ENCODE measurements at regions not wholly inside any gene's neighbourhood (a gene's known extent, or its start where the extent isn't known, plus 50 kb on each side); places are given as distances from the start of the nearest gene placed in this dataset.

GRCh38 chr6:144729502-144729901, 444.4 kb downstream of the UTRN start:
- Mint-ChIP-seq H3K27ac (no peak overlapping the region), H3K27me3 (no peaks in the 10 kb centered on the region), H3K36me3 (ENCODE audit: low read depth) (peaks cover 49% of the 10 kb centered on the region), H3K9me3 (no peaks in the 10 kb centered on the region), H3K4me1 (peaks cover 12% of the 10 kb centered on the region), H3K4me3 (no peak overlapping the region)
- ChIA-PET CTCF (no interaction called here), POLR2A (no interaction called here)
- no peak for DNase-seq

- CTCF ChIA-PET, result no interaction called here
- no peak overlapping the region for H3K27ac Mint-ChIP-seq
- POLR2A ChIA-PET, result no interaction called here
- peaks cover 51% of the 10 kb centered on the region for H3K36me3 Mint-ChIP-seq (ENCODE audit: low read depth)
- H3K4me3 Mint-ChIP-seq, result no peak overlapping the region
- H3K27me3 Mint-ChIP-seq, result no peaks in the 10 kb centered on the region
- peaks cover 12% of the 10 kb centered on the region for H3K4me1 Mint-ChIP-seq
- no peaks in the 10 kb centered on the region for H3K9me3 Mint-ChIP-seq
- no peak for DNase-seq
Observed at GRCh38 chr6:144730088-144730645, 445.0 kb downstream of the UTRN start.

- POLR2A ChIA-PET, result no interaction called here
- Mint-ChIP-seq H3K4me3 (no peak overlapping the region), H3K4me1 (peaks cover 12% of the 10 kb centered on the region), H3K27ac (no peak overlapping the region), H3K27me3 (no peaks in the 10 kb centered on the region), H3K36me3 (ENCODE audit: low read depth) (peaks cover 56% of the 10 kb centered on the region), H3K9me3 (no peaks in the 10 kb centered on the region)
- CTCF ChIA-PET, result no interaction called here
- no peak for DNase-seq
Observed at GRCh38 chr6:144731229-144731628, 446.1 kb downstream of the UTRN start.

DNA sequence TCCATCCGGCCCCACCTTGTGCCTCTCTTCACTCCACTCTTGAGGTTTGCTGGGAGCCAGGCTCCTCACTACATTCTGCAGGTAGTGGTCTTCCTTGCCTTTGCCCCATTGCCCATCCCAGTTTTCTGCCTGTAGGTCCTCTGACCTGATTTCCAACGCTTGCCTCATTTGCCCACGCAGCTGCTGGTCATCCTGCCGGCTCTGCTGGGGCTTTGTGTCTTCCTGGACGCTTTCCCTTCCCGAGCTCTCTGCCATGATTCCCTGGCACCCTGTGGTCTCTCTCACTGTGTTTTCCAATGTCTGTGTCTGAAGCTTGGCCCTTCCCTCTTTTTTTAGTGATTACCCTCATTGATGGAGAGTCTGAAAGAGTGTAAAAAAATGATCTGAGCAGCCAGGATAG, 451.6 kb downstream of the UTRN start:
- no peaks in the 10 kb centered on the region for H3K27me3 Mint-ChIP-seq

GRCh38 chr6:144737998-144738397, 452.9 kb downstream of the UTRN start:
- POLR2A ChIA-PET, result interaction anchor here (1.3 kb wide), 1 partner anchor 16 kb away, joined by 3 read pairs; no protein-coding TSS in a partner anchor
- Mint-ChIP-seq H3K27me3 (no peaks in the 10 kb centered on the region), H3K9me3 (no peaks in the 10 kb centered on the region), H3K36me3 (ENCODE audit: low read depth) (peaks cover 42% of the 10 kb centered on the region), H3K4me1 (no peaks in the 10 kb centered on the region), H3K27ac (no peak overlapping the region), H3K4me3 (no peak overlapping the region)
- CTCF ChIA-PET, result no interaction called here
- DNase-seq, result no peak

More for the DNA sequence above, 451.6 kb downstream of the UTRN start:
- Mint-ChIP-seq H3K4me3 (no peak overlapping the region), H3K27ac (no peak overlapping the region), H3K9me3 (no peaks in the 10 kb centered on the region), H3K36me3 (ENCODE audit: low read depth) (peaks cover 49% of the 10 kb centered on the region), H3K4me1 (no peaks in the 10 kb centered on the region)
- ChIA-PET POLR2A (no interaction called here), CTCF (no interaction called here)
- DNase-seq, result no peak

DNA sequence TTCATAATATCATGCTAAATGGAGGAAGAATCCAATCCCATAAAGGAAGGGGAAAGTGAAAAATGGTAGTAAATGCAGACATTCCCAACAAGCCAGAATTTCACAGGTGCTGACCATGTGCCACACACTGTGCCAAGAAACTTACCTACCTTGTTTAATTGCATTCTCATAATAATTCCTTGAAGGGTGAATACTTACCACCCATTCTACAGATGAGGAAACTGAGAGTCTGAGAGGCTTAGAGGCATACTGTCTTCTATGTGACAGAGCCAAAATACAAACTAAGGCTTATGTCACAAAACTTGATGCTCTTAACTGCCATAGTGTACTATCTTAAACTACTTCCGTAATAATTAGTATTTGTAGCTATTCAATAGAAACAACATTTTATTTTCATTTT, 454.7 kb downstream of the UTRN start:
- H3K4me1 Mint-ChIP-seq, result no peaks in the 10 kb centered on the region
- POLR2A ChIA-PET, result no interaction called here
- H3K9me3 Mint-ChIP-seq, result no peaks in the 10 kb centered on the region
- DNase-seq, result no peak
- CTCF ChIA-PET, result no interaction called here
- H3K4me3 Mint-ChIP-seq, result no peak overlapping the region
- no peak overlapping the region for H3K27ac Mint-ChIP-seq
- H3K36me3 Mint-ChIP-seq (ENCODE audit: low read depth), result peaks cover 25% of the 10 kb centered on the region
- no peaks in the 10 kb centered on the region for H3K27me3 Mint-ChIP-seq

DNA sequence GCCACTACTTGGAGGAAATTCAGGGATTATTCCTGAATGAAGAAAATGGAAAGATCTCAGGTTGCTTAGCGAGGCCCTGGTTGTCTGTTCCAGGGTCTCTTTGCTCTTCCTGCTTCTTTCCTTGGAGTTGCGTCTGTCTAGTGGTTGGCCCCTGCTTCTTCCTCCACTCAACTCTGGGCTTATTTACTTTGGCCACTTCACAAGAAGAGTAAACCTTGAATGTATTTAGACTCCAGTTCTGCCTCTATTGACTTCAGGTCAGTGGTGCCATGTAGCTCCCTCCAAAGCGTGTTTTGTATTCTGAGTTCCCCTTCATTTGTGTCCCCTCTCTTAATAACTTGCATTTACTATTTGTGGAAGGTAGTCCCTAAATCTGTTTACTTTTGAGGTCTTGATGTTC, 456.5 kb downstream of the UTRN start:
- DNase-seq, result no peak
- no peaks in the 10 kb centered on the region for H3K4me1 Mint-ChIP-seq
- no peak overlapping the region for H3K4me3 Mint-ChIP-seq
- CTCF ChIA-PET, result no interaction called here
- no peaks in the 10 kb centered on the region for H3K9me3 Mint-ChIP-seq
- POLR2A ChIA-PET, result no interaction called here
- peaks cover 16% of the 10 kb centered on the region for H3K36me3 Mint-ChIP-seq (ENCODE audit: low read depth)
- H3K27ac Mint-ChIP-seq, result no peak overlapping the region
- H3K27me3 Mint-ChIP-seq, result no peaks in the 10 kb centered on the region

DNA sequence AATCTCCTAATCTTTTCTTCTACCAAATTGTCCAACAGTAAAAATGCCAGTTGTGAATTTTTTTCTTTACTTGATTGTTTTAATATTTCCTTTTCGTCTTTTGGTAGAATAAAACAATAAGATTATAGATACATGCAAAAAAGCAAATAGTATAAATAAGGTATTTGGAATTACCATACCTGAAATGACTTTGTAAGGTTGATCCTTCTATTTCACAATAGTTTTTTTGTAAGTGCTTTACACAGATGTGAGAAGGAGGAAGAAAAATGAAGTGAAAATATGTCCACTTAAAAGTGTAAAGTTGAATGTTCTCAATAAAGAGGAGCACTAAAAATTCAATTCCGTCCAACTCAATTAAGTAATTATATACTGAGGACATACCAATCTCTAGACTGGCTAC, 457.6 kb downstream of the UTRN start:
- H3K27ac Mint-ChIP-seq, result no peak overlapping the region
- no peak overlapping the region for H3K4me3 Mint-ChIP-seq
- H3K4me1 Mint-ChIP-seq, result peaks cover 5% of the 10 kb centered on the region
- POLR2A ChIA-PET, result no interaction called here
- CTCF ChIA-PET, result no interaction called here
- DNase-seq, result no peak
- H3K27me3 Mint-ChIP-seq, result no peaks in the 10 kb centered on the region
- peaks cover 9% of the 10 kb centered on the region for H3K36me3 Mint-ChIP-seq (ENCODE audit: low read depth)
- no peaks in the 10 kb centered on the region for H3K9me3 Mint-ChIP-seq

- POLR2A ChIA-PET, result no interaction called here
- no peaks in the 10 kb centered on the region for H3K9me3 Mint-ChIP-seq
Observed at GRCh38 chr6:144744720-144745119, 459.6 kb downstream of the UTRN start.

DNA sequence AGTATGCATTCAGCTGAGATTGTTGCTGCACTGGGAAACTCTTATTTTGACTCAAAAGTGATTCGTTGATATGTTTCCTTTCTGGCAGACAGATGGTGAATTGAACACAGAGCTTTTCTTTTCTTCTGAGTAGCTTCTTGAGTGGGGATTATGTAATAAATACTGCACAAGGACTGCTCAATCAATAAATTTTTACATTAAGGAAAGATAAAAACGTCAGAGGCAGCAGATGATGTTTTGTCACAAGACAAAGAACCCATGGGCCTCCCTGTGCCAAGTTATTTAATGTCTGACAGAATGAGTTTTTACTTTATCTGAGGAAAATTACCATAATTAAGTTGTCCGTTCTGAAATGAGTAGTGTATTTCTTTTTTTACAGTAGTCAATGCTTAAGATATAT, 460.3 kb downstream of the UTRN start:
- peaks cover 5% of the 10 kb centered on the region for H3K4me1 Mint-ChIP-seq
- peaks cover 8% of the 10 kb centered on the region for H3K36me3 Mint-ChIP-seq (ENCODE audit: low read depth)
- no peak overlapping the region for H3K27ac Mint-ChIP-seq
- no peak for DNase-seq
- ChIA-PET POLR2A (no interaction called here), CTCF (no interaction called here)
- no peak overlapping the region for H3K4me3 Mint-ChIP-seq
- no peaks in the 10 kb centered on the region for H3K27me3 Mint-ChIP-seq
- H3K9me3 Mint-ChIP-seq, result no peaks in the 10 kb centered on the region

More at GRCh38 chr6:144744720-144745119, 459.6 kb downstream of the UTRN start:
- no peaks in the 10 kb centered on the region for H3K27me3 Mint-ChIP-seq
- no peak overlapping the region for H3K4me3 Mint-ChIP-seq
- no peak overlapping the region for H3K27ac Mint-ChIP-seq
- peaks cover 5% of the 10 kb centered on the region for H3K4me1 Mint-ChIP-seq
- CTCF ChIA-PET, result interaction anchor here (1.1 kb wide), 1 partner anchor 161 kb away, joined by 3 read pairs; no protein-coding TSS in a partner anchor
- no peak for DNase-seq
- peaks cover 5% of the 10 kb centered on the region for H3K36me3 Mint-ChIP-seq (ENCODE audit: low read depth)

DNA sequence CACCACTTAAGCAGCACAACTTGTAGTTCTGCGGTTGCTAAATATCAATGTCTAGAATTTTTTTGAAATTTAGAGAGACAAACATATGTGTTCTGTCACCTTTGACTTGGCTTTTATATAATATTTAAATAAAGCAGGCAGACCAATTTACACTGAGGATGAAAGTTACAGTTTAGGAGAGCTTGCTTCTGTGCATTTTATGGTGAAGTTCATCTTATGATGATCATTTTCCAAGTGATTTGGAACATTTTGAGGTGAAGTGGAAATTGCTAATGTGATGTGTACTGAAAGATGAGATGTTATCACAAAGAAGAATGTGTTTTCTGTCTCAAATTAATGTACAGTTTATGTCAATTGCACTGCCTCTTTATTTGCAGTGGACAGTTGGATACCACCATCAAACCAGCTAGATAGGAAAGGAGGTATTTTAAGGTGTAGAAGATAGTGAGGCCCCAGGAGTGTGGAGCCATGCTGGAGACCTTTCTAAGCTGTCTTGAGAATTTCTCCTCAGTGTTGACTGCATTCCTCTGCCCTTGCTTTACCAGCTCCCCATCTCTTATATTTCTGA, 461.9 kb downstream of the UTRN start:
- no peaks in the 10 kb centered on the region for H3K9me3 Mint-ChIP-seq
- H3K27ac Mint-ChIP-seq, result no peak overlapping the region
- no peak for DNase-seq

GRCh38 chr6:144749263-144749662, 464.1 kb downstream of the UTRN start:
- CTCF ChIA-PET, result no interaction called here
- H3K27me3 Mint-ChIP-seq, result no peaks in the 10 kb centered on the region

More for the DNA sequence above, 461.9 kb downstream of the UTRN start:
- Mint-ChIP-seq H3K4me1 (peaks cover 5% of the 10 kb centered on the region), H3K4me3 (no peak overlapping the region), H3K27me3 (no peaks in the 10 kb centered on the region), H3K36me3 (ENCODE audit: low read depth) (peaks cover 16% of the 10 kb centered on the region)
- ChIA-PET POLR2A (interaction anchor here (0.8 kb wide), 1 partner anchor 8 kb away, joined by 3 read pairs; no protein-coding TSS in a partner anchor), CTCF (no interaction called here)

DNA sequence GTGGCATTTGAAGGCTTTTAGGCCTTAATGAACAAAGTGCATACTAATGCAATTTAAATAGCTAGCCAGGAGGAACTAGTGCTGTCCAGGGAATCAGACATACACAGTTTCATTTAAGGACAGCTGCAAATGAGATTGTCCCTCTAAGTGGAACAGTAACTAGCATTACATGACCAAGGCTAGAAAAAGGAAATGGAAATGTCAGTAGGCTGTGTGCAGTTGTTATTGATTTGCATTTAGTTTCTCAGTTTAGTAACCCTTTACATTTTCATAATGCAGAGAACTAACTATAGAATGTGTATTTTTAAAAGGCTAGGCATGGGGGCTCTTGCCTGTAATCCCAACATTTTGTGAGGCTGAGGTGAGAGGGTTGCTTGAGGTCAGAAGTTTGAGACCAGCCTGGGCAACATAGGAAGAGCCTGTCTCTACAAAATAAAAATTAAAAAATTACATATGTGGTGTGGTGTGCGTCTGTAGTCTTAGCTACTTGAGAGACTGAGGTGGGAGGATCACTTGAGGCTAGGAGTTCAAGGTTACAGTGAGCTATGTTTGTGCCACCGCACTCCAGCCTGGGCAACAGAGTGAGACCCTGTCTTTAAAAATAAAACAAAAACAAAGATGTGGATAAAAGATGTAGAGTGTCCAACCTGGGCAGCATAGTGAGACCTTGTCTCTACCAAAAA, 468.0 kb downstream of the UTRN start:
- Mint-ChIP-seq H3K4me1 (no peaks in the 10 kb centered on the region), H3K36me3 (ENCODE audit: low read depth) (peaks cover 40% of the 10 kb centered on the region), H3K27ac (no peak overlapping the region), H3K9me3 (no peaks in the 10 kb centered on the region), H3K27me3 (no peaks in the 10 kb centered on the region), H3K4me3 (no peak overlapping the region)
- ChIA-PET POLR2A (no interaction called here), CTCF (no interaction called here)
- no peak for DNase-seq

More at GRCh38 chr6:144749263-144749662, 464.1 kb downstream of the UTRN start:
- Mint-ChIP-seq H3K4me3 (no peak overlapping the region), H3K4me1 (peaks cover 5% of the 10 kb centered on the region), H3K9me3 (no peaks in the 10 kb centered on the region), H3K27ac (no peak overlapping the region), H3K36me3 (ENCODE audit: low read depth) (peaks cover 26% of the 10 kb centered on the region)
- POLR2A ChIA-PET, result no interaction called here
- no peak for DNase-seq

DNA sequence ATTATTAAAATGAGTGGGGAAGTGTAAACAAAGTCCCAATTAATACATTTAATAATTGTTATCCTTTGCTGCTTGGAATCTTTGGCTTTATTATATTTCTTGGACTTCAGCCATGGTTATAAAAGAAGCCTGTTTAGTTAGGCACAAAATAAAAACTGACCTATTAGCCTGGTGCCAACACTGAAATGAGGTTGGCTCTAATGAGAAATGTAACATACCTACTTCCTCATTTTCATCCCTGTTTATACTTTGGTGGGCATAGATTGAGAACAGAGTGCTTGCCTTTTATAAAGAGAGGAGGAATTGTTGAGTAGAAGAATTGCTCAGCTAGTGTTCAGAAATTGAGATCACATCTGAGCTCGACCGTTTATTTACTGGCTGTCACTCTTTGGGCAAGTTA, 471.3 kb downstream of the UTRN start:
- Mint-ChIP-seq H3K9me3 (no peaks in the 10 kb centered on the region), H3K4me3 (no peak overlapping the region), H3K4me1 (no peaks in the 10 kb centered on the region), H3K27ac (no peak overlapping the region), H3K36me3 (ENCODE audit: low read depth) (peaks cover 28% of the 10 kb centered on the region), H3K27me3 (no peaks in the 10 kb centered on the region)
- no peak for DNase-seq
- ChIA-PET CTCF (no interaction called here), POLR2A (interaction anchor here (1.2 kb wide), 1 partner anchor 34 kb away, joined by 3 read pairs; no protein-coding TSS in a partner anchor)

Data from activated CD4-positive, alpha-beta memory T cell treated with anti-CD3 and anti-CD28 coated beads, Interleukin-2, amount 10 ng/mL, durations not matched to agents 7 days and 5 days (primary cell).